ENCODE measurements at regions not wholly inside any gene's neighbourhood (a gene's known extent, or its start where the extent isn't known, plus 50 kb on each side); places are given as distances from the start of the nearest gene placed in this dataset.

DNA sequence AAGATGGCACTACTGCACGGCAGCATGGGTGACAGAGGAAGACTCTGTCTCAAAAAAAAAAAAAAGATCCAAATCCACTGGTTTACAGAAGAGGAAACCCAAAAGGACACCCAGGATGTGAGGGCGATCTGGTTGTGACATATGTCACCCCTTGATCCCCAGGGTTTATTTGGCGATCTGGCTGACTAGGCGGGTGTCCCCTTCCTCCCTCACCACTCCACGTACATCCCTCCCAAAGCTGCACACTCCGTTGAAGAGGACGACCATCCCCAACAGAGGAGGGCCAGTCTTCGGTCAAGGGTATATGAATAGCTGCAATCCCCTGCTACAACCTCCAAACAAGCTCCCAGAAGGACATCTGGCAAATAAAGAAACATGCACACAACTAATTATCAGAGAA, 111.6 kb downstream of the HTR5A start:
- DNase-seq (ENCODE audit: low spot score), result no peak

GRCh38 chr7:155182406-155182970, 112.4 kb downstream of the HTR5A start:
- no peak for DNase-seq (ENCODE audit: low spot score)

DNA sequence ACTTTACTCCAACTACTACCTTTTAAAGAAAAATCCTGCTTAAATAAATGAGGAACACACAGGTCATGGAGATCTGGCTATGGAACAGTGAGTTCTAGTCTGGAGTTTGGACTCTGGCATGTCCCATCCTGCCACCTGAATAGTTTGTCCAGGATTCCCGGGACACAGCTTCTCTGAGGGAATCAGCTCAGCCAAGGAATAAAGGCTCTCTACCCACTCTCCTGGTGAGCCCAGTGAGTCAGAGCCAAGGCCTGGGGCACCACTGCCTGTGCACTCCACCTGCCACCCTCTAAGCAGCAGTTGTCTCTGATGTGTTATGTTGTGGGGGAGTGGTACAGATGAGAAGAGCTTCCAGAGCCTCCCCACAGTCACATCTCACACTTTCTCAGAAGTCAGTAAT, 113.5 kb downstream of the HTR5A start:
- DNase-seq (ENCODE audit: low spot score), result no peak

- no peak for DNase-seq (ENCODE audit: low spot score)
Observed at GRCh38 chr7:155184923-155185322, 112.8 kb upstream of the INSIG1 start.

GRCh38 chr7:155187061-155187785, 110.5 kb upstream of the INSIG1 start:
- no peak for DNase-seq (ENCODE audit: low spot score)

DNA sequence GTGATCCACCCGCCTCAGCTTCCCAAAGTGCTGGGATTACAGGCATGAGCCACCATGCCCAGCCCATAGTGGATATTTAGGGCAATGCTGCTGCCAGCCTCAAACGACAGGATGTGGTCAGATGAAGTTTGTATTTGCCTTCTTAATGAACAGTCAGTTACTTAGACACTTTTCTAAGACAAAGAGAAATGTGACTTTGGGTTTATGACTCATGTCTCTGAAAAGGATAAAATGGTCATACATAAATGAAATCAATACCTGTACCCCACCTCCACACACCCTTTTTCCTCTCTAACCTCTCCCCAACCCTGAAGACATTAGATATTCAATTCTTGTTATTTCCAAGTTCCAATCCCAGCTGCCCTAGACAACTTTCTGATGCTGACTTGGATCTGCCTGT, 109.3 kb upstream of the INSIG1 start:
- DNase-seq (ENCODE audit: low spot score), result peak; percentile 56

DNA sequence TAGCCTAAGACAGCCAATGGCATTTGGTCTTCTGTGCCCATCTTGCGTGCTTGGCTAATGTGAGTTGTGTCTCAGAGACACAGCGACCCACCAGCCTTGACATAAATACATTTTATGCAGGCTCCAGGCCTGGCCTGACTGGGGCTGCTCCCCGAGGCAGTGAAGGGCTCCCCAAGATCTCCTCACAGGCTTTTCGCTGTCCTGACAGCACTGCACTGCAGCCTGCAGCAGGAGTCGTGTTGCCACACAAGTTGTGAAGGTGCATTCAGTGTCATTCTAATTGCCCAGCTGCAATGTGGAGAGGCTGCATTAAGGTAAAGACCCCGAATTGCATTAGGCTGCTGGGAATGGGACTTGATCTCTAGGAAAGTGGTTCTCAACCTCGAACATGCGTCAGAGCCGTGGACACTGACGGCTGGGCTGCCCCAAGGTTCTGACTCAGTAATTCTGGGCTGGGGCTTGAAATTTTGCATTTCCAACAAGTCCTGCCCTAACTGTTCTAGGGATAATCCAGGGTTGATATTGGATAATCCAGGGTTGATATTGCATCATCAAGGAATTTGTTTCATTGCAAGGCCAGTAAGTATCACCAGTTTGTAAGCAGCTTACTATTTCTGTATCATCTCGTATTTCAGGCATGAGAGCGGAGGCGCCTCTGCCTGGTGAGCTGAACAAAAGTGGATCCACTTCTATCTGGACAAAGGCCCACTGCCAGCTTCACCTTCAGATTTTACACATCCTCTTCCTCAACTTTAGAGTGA, 108.7 kb upstream of the INSIG1 start:
- no peak for DNase-seq (ENCODE audit: low spot score)

GRCh38 chr7:155189590-155189989, 108.1 kb upstream of the INSIG1 start:
- DNase-seq (ENCODE audit: low spot score), result no peak

GRCh38 chr7:155190688-155191087, 107.0 kb upstream of the INSIG1 start:
- peak; percentile 53 for DNase-seq (ENCODE audit: low spot score)

- DNase-seq (ENCODE audit: low spot score), result no peak
Observed at GRCh38 chr7:155191137-155191536, 106.5 kb upstream of the INSIG1 start.

- no peak for DNase-seq (ENCODE audit: low spot score)
Observed at GRCh38 chr7:155191901-155192478, 105.7 kb upstream of the INSIG1 start.

GRCh38 chr7:155192961-155193640, 104.6 kb upstream of the INSIG1 start:
- no peak for DNase-seq (ENCODE audit: low spot score)

DNA sequence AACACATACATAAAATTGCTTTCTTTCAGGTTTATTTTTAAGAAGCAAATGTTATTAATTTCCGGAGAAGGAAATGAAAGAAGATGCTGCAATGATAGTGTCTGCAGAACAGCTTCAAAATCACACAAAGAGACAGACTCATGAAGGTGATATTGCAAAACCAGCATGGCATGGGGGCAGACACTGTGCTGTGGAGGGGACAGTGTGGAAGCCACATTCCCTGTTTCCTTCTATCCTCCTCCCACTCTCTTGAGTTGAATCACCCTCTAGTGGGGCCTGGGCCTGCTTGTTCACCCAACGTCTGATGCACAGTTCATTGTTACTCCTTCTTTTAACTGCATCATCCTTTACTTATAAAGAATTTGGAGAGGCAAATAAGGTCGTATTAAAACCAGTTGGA, 104.0 kb upstream of the INSIG1 start:
- DNase-seq (ENCODE audit: low spot score), result no peak

DNA sequence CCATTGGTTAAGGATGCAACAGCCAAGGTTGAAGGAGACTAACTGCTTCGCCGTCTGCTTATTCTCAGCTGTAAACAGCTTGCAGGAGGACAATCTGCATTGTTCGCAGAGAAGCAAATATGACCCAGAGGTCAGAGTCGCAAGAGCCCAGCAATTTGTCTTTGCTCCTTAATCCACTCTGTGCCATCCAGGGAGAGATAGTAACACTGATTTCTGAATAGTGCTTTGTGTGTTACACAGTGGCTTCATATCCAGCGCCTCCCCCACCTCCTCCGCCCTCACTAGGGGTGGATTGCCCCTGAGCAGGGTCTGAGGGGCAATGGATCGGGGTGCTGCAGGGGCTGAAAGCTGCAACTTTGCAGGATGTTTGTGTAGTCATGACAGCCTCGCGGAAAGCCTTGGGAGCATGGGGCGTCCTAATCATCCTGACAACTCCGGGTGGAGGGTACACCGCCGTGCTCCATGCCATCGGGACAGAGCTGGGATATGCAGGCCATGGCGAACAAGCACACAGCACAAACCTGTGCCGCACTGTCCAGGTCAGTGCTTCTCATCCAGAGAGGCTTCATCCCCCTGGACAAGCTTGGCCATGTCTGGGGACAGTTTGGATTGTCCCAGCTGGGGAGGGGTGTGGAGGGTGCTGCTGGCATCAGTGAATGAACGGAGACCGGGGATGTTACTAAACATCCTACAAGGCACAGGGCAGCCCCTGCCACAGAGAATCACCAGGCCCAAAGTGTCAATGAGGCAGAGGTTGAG, 103.1 kb upstream of the INSIG1 start:
- no peak for DNase-seq (ENCODE audit: low spot score)

- DNase-seq (ENCODE audit: low spot score), result no peak
Observed at GRCh38 chr7:155195939-155196523, 101.6 kb upstream of the INSIG1 start.

DNA sequence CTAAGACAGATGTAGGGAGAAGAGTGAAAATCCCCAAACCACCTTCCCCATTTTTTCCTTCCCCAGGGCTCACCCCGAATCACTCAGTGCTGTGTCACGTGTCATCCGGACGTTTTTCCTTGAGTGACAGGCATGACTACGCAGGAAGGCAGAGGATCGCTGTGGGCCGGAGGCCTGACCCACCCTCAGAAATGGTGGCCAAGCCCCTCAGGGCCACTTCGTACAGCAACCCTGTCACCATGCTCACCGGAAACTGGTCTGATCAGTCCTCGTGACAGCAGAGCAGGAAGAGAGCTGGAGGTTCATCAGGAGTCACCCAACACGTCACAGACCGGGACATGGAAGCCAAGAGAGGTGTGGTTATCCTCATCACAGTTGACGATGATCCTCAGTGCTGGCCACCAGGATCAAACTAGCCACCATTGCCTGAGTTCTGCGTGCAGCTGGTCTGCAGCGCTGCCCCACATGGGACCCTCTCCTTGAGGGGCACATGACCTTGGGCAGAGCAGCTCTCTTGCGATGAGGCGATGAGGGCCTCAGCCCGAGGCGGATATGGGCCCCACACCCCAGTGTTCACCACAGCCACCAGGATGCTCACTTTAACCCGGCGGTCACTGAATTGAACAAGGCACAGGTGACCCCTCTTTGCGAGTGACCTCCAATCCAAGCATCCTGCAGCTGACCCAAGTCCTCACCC, 99.3 kb upstream of the INSIG1 start:
- no peak for DNase-seq (ENCODE audit: low spot score)

DNA sequence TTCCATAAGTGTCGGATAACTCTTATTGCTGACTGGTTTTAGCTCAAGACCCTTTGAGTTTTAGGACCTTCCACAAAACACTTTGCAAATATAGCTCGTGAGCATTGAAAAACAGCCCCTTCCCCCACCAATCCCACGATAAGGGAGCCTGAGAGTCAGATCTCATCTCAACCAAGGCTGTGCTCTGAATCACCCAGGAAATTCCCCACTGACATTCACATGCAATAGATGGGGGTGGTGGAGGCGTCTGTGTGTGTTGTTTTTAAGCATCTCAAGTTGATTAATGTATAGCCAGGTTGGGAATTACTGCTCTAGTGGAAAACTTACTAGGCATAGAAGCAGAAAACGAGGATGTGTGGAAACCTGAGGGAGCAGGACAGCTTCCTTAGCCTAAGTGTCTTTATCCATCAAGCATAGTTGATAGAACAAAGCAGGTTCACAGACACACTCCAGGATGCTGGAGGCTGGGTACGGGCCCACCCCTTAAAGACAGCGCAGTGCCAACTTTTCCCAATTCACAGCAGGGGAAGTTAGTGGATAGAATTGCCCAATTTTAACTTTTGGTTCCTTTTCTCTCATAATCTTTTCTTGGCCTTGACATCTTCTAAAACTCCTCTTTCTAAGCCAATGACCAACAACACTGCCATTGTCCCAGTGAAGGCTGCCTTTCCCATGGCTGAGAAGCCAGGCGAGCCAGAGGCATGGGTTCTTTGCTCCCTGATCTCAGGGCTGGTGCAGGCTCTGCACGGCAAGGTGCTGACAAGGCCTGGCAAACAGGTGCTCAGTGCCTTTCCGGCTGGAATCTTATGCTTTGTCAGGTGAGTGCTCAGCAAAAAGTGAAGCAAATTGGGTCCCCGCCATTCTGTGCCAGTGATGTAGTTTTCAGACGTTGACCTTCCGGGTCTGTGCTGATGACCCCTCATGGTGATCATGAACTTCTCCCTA, 98.5 kb upstream of the INSIG1 start:
- DNase-seq (ENCODE audit: low spot score), result peak; percentile 96

GRCh38 chr7:155201325-155202087, 96.2 kb upstream of the INSIG1 start:
- DNase-seq (ENCODE audit: low spot score), result no peak
